ENCODE measurements at regions not wholly inside any gene's neighbourhood (a gene's known extent, or its start where the extent isn't known, plus 50 kb on each side); places are given as distances from the start of the nearest gene placed in this dataset.

DNA sequence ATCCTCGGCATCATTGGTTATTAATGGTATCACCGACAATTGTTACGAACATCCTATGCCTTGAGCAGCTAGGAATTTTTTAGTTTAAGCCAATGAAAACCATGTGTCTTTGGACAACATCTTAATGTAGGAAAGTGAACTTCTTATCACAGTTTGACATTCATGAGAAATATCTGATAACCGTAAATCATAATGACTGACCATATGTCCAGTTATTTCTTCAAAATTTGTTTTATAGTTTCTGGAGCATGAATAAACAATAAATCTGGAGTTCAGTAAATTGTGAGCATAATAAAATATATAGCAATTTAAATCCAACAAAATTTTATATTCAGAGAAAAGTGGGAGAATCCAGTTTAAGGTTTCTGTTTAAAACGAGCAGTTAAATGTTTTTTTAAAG lies 970.1 kb upstream of the ADGRB3 start:
- no peaks in the 10 kb centered on the region for H3K79me2 ChIP-seq (ENCODE audit: low read length)
- H3K27ac ChIP-seq (ENCODE audit: low read length): no peak overlapping the region
- H2AFZ ChIP-seq (ENCODE audit: low read depth, low read length): no peak overlapping the region
- no peak overlapping the region for H3K4me3 ChIP-seq (ENCODE audit: low read length)
- H3K9me3 ChIP-seq (ENCODE audit: insufficient read depth, low read length): no peaks in the 10 kb centered on the region
- H4K20me1 ChIP-seq (ENCODE audit: insufficient read depth, low read length): no peaks in the 10 kb centered on the region
- no peaks in the 10 kb centered on the region for H3K27me3 ChIP-seq (ENCODE audit: low read depth, low read length)
- H3K4me2 ChIP-seq (ENCODE audit: low read length): no peak overlapping the region
- TF ChIP-seq, protein P1, sequence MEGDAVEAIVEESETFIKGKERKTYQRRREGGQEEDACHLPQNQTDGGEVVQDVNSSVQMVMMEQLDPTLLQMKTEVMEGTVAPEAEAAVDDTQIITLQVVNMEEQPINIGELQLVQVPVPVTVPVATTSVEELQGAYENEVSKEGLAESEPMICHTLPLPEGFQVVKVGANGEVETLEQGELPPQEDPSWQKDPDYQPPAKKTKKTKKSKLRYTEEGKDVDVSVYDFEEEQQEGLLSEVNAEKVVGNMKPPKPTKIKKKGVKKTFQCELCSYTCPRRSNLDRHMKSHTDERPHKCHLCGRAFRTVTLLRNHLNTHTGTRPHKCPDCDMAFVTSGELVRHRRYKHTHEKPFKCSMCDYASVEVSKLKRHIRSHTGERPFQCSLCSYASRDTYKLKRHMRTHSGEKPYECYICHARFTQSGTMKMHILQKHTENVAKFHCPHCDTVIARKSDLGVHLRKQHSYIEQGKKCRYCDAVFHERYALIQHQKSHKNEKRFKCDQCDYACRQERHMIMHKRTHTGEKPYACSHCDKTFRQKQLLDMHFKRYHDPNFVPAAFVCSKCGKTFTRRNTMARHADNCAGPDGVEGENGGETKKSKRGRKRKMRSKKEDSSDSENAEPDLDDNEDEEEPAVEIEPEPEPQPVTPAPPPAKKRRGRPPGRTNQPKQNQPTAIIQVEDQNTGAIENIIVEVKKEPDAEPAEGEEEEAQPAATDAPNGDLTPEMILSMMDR (IDR thresholded peaks at IDR 0.05; ENCODE audit: low read depth, low read length): no peak
- TF ChIP-seq EZH2phosphoT487 (IDR thresholded peaks at IDR 0.05; ENCODE audit: low read depth): no peak
- H3K4me1 ChIP-seq (ENCODE audit: low read length): no peaks in the 10 kb centered on the region
- no peaks in the 10 kb centered on the region for H3K36me3 ChIP-seq (replicated peaks; ENCODE audit: low read depth, low read length)
- H3K9ac ChIP-seq (ENCODE audit: low read length): no peak overlapping the region

DNA sequence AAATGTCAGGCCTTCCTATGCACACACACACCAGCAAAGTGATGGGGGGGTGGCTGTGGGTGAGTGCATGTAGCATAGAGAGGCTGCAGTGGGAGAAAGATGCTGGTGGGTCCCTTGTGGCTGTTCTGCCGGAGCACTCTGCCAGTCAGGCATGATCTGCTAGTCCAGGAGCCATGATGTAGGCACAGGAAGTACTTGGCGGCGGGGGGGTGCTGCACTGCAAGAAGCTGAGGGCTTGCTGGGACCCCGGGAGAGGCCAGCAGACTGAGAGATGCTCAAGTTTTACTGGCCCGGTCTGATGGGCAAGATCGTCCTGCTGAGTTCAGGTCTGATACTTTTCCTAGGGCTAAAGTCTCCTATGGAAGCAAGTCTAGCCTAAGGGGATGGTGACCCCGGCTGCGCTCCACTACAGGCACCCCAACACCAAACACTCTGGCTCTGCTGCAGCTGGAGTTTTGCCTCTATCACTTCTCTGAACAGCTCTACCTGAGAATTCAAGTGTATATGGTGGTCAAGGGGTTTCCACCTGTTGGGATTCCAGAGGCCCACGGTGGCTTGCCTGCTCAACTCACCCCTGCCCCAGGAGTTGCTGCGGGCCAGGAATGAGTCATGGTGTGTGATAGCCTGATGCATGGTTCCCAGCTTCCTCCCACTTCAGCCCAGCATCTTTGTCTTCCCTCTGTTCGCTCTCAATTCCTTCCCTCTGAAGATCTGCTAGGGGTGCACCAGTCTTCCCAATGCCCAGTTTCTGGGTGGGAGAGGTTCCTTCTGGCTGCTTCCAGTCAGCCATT lies 971.8 kb upstream of the ADGRB3 start:
- no peak overlapping the region for H3K9ac ChIP-seq (ENCODE audit: low read length)
- no peak overlapping the region for H3K27ac ChIP-seq (ENCODE audit: low read length)
- no peak overlapping the region for H3K4me2 ChIP-seq (ENCODE audit: low read length)
- no peaks in the 10 kb centered on the region for H3K79me2 ChIP-seq (ENCODE audit: low read length)
- no peaks in the 10 kb centered on the region for H3K36me3 ChIP-seq (replicated peaks; ENCODE audit: low read depth, low read length)
- no peaks in the 10 kb centered on the region for H3K9me3 ChIP-seq (ENCODE audit: insufficient read depth, low read length)
- H4K20me1 ChIP-seq (ENCODE audit: insufficient read depth, low read length): no peaks in the 10 kb centered on the region
- H3K4me1 ChIP-seq (ENCODE audit: low read length): no peaks in the 10 kb centered on the region
- no peak overlapping the region for H2AFZ ChIP-seq (ENCODE audit: low read depth, low read length)
- no peaks in the 10 kb centered on the region for H3K27me3 ChIP-seq (ENCODE audit: low read depth, low read length)
- H3K4me3 ChIP-seq (ENCODE audit: low read length): no peak overlapping the region
- TF ChIP-seq, protein P1 (IDR thresholded peaks at IDR 0.05; ENCODE audit: low read depth, low read length): no peak
- no peak for TF ChIP-seq EZH2phosphoT487 (IDR thresholded peaks at IDR 0.05; ENCODE audit: low read depth)

DNA sequence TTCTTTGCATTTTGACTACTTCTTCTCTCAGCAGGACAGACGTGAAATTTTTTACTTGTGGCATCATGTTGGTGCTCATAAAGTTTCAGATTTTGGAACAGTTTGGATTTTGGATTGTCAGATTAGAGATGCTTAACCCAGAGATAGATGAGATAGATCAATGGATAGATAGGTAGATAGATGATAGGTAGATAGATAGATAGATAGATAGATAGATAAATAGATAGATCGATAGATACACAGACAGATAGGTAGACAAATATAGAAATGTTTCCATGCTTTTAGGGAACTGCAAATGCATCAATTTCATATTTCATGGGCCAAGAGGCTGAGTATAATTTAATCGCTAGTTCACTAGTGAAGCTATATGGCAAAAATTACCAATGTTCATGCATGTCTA lies 981.5 kb upstream of the ADGRB3 start:
- TF ChIP-seq, protein P1 (IDR thresholded peaks at IDR 0.05; ENCODE audit: low read depth, low read length): no peak
- no peak for TF ChIP-seq EZH2phosphoT487 (IDR thresholded peaks at IDR 0.05; ENCODE audit: low read depth)

DNA sequence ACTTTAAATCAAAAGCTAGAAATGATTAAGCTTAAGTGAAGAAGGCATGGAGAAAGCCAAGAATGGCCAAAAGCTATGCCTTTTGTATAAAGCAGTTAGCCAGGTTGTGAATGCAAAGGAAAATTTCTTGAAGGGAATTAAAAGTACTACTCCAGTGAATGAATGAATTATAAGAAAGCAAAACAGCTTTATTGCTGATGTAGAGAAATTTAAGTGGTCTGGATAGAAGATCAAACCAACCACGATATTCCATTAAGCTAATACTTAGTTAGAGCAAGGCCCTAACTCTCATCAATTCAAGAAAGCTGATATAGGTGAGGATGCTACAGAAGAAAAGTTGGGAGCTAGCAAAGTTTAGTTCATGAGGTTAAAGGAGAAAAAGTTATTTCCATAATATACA lies 988.5 kb upstream of the ADGRB3 start:
- Histone ChIP-seq H3K9ac (ENCODE audit: low read length) (no peak overlapping the region), H3K4me2 (ENCODE audit: low read length) (no peak overlapping the region), H3K4me1 (ENCODE audit: low read length) (no peaks in the 10 kb centered on the region), H3K27ac (ENCODE audit: low read length) (no peak overlapping the region), H2AFZ (ENCODE audit: low read depth, low read length) (no peak overlapping the region), H3K36me3 (replicated peaks; ENCODE audit: low read depth, low read length) (no peaks in the 10 kb centered on the region), H3K9me3 (ENCODE audit: insufficient read depth, low read length) (no peaks in the 10 kb centered on the region), H3K27me3 (ENCODE audit: low read depth, low read length) (no peaks in the 10 kb centered on the region), H4K20me1 (ENCODE audit: insufficient read depth, low read length) (no peaks in the 10 kb centered on the region), H3K79me2 (ENCODE audit: low read length) (no peaks in the 10 kb centered on the region), H3K4me3 (ENCODE audit: low read length) (no peak overlapping the region)
- TF ChIP-seq EZH2phosphoT487 (IDR thresholded peaks at IDR 0.05; ENCODE audit: low read depth): no peak
- TF ChIP-seq, protein P1 (IDR thresholded peaks at IDR 0.05; ENCODE audit: low read depth, low read length): no peak

More for the DNA sequence above, 981.5 kb upstream of the ADGRB3 start:
- Histone ChIP-seq H3K27me3 (ENCODE audit: low read depth, low read length) (no peaks in the 10 kb centered on the region), H3K4me1 (ENCODE audit: low read length) (no peaks in the 10 kb centered on the region), H2AFZ (ENCODE audit: low read depth, low read length) (no peak overlapping the region), H3K9ac (ENCODE audit: low read length) (no peak overlapping the region), H3K27ac (ENCODE audit: low read length) (no peak overlapping the region), H3K9me3 (ENCODE audit: insufficient read depth, low read length) (no peaks in the 10 kb centered on the region), H3K79me2 (ENCODE audit: low read length) (no peaks in the 10 kb centered on the region), H3K4me2 (ENCODE audit: low read length) (no peak overlapping the region), H3K4me3 (ENCODE audit: low read length) (no peak overlapping the region), H3K36me3 (replicated peaks; ENCODE audit: low read depth, low read length) (no peaks in the 10 kb centered on the region), H4K20me1 (ENCODE audit: insufficient read depth, low read length) (no peaks in the 10 kb centered on the region)
